Glutamatergic neuron (in vitro differentiated cells): ENCODE measurements at regions not wholly inside any gene's neighbourhood (a gene's known extent, or its start where the extent isn't known, plus 50 kb on each side); places are given as distances from the start of the nearest gene placed in this dataset.

Experiments used
- DNase-seq: peaks from one replicate; pipeline ENCODE4 v3.0.0; 2022
- H3K27ac Mint-ChIP-seq: one replicate; pipeline ENCODE4 v1.8.0; 2020; ENCODE audit warnings: mild to moderate bottlenecking, mixed read lengths, inconsistent platforms; ENCODE audit not compliant: unreplicated experiment
- H3K27me3 Mint-ChIP-seq: one replicate; pipeline ENCODE4 v1.8.0; 2020; ENCODE audit warnings: mild to moderate bottlenecking, moderate library complexity, mixed read lengths, inconsistent platforms; ENCODE audit not compliant: unreplicated experiment
- H3K36me3 Mint-ChIP-seq: one replicate; pipeline ENCODE4 v1.8.0; 2020; ENCODE audit warnings: mild to moderate bottlenecking, mixed read lengths, inconsistent platforms; ENCODE audit not compliant: unreplicated experiment
- H3K4me1 Mint-ChIP-seq: one replicate; pipeline ENCODE4 v1.8.0; 2020; ENCODE audit warnings: mild to moderate bottlenecking, low read depth, mixed read lengths, inconsistent platforms; ENCODE audit not compliant: unreplicated experiment
- H3K4me3 Mint-ChIP-seq: one replicate; pipeline ENCODE4 v1.8.0; 2020; ENCODE audit warnings: mild to moderate bottlenecking, mixed read lengths, inconsistent platforms; ENCODE audit not compliant: unreplicated experiment
- H3K9me3 Mint-ChIP-seq: one replicate; pipeline ENCODE4 v1.8.0; 2020; ENCODE audit warnings: mild to moderate bottlenecking, moderate library complexity, mixed read lengths, inconsistent platforms; ENCODE audit not compliant: unreplicated experiment
- TF ChIP-seq, protein P1 (sequence below): fragments of 200-600 bp; sonication (generic); IDR thresholded peaks from one replicate; pipeline ENCODE4 v1.5.0; 2021; ENCODE audit not compliant: partially characterized antibody, unreplicated experiment

DNA sequence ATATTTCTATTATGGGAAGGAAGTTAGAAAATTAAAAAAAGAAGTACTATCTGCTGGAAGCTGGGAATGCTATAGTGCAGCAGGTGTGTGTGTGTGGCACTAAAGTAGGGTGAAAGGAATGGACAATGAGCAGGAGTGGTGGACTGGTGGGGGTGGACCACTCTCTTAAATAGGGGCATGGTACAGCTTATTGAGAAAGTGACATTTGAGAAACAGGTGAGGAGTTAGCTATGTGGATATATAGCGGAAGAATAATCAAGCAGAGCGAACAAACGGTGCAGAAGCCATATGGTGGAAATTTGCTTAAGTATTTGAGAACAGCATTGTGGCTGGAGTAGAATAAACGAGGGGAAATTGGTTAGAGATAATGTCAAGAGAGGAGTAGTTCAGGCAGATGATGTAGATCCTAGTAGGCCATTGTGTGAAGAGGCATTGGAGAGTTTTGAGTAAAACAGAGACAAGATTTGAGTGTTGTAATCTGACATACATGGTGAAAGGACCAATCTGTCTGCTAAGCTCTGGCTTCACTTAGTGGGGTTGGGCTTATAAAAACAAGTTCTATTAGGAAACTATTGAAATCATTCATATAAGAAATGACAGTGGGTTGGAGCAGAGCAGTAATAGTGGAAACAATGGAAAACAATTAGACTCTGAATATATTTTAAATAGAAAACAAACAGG is 149.2 kb upstream of the SYT10 start:
- Mint-ChIP-seq H3K4me3 (no peak overlapping the region), H3K4me1 (no peaks in the 10 kb centered on the region), H3K27ac (no peak overlapping the region), H3K9me3 (no peaks in the 10 kb centered on the region), H3K36me3 (no peaks in the 10 kb centered on the region), H3K27me3 (no peaks in the 10 kb centered on the region)
- TF ChIP-seq, protein P1, sequence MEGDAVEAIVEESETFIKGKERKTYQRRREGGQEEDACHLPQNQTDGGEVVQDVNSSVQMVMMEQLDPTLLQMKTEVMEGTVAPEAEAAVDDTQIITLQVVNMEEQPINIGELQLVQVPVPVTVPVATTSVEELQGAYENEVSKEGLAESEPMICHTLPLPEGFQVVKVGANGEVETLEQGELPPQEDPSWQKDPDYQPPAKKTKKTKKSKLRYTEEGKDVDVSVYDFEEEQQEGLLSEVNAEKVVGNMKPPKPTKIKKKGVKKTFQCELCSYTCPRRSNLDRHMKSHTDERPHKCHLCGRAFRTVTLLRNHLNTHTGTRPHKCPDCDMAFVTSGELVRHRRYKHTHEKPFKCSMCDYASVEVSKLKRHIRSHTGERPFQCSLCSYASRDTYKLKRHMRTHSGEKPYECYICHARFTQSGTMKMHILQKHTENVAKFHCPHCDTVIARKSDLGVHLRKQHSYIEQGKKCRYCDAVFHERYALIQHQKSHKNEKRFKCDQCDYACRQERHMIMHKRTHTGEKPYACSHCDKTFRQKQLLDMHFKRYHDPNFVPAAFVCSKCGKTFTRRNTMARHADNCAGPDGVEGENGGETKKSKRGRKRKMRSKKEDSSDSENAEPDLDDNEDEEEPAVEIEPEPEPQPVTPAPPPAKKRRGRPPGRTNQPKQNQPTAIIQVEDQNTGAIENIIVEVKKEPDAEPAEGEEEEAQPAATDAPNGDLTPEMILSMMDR, result no peak
- no peak for DNase-seq

DNA sequence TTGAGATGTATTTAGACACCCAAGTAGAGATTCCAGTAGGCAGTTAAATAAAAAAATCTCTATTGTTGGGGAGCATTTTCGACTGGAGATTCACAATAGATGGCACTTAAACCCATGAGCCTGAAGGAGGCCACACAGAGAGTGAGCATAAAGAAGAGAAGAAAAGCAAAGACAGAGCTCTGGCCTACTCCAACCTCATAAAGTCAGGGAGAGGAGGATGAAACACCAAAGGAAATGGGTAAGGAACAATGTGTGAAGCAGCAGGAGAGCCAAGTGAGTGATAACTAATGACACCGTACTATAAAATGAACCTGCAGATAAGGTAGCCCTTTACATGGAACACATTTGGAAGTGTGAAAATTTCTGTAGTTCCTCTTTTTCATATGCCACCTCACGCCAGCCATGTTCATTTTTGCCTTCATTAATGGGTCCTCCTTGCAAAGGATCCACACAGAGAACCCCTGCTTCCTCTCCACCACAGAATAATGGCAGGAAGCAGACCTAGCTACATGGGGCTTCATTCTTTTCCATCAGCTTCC is 150.0 kb upstream of the SYT10 start:
- TF ChIP-seq, protein P1, result no peak
- no peaks in the 10 kb centered on the region for H3K9me3 Mint-ChIP-seq
- H3K36me3 Mint-ChIP-seq, result no peaks in the 10 kb centered on the region
- no peak overlapping the region for H3K27ac Mint-ChIP-seq
- DNase-seq, result no peak
- no peaks in the 10 kb centered on the region for H3K27me3 Mint-ChIP-seq
- H3K4me3 Mint-ChIP-seq, result no peak overlapping the region
- no peaks in the 10 kb centered on the region for H3K4me1 Mint-ChIP-seq

- H3K4me3 Mint-ChIP-seq, result no peak overlapping the region
- H3K4me1 Mint-ChIP-seq, result no peaks in the 10 kb centered on the region
- no peak for DNase-seq
- H3K9me3 Mint-ChIP-seq, result no peaks in the 10 kb centered on the region
- TF ChIP-seq, protein P1, result no peak
- no peaks in the 10 kb centered on the region for H3K36me3 Mint-ChIP-seq
- no peak overlapping the region for H3K27ac Mint-ChIP-seq
- no peaks in the 10 kb centered on the region for H3K27me3 Mint-ChIP-seq
These were observed 154.1 kb upstream of the SYT10 start for GRCh38 chr12:33593753-33594152.

- H3K27me3 Mint-ChIP-seq, result no peaks in the 10 kb centered on the region
- no peak overlapping the region for H3K4me3 Mint-ChIP-seq
- no peaks in the 10 kb centered on the region for H3K4me1 Mint-ChIP-seq
- no peak overlapping the region for H3K27ac Mint-ChIP-seq
- no peak for DNase-seq
- TF ChIP-seq, protein P1, result no peak
- H3K9me3 Mint-ChIP-seq, result no peaks in the 10 kb centered on the region
- no peaks in the 10 kb centered on the region for H3K36me3 Mint-ChIP-seq
These were observed 156.4 kb upstream of the SYT10 start for GRCh38 chr12:33596061-33596460.

- no peak overlapping the region for H3K27ac Mint-ChIP-seq
- no peaks in the 10 kb centered on the region for H3K4me1 Mint-ChIP-seq
- H3K4me3 Mint-ChIP-seq, result no peak overlapping the region
- H3K9me3 Mint-ChIP-seq, result no peaks in the 10 kb centered on the region
- TF ChIP-seq, protein P1, result no peak
- no peaks in the 10 kb centered on the region for H3K27me3 Mint-ChIP-seq
- no peaks in the 10 kb centered on the region for H3K36me3 Mint-ChIP-seq
- no peak for DNase-seq
These were observed 157.2 kb upstream of the SYT10 start for GRCh38 chr12:33596814-33597213.
